Activated CD8-positive, alpha-beta T cell treated with anti-CD3 and anti-CD28 coated beads, Interleukin-2, amount 10 ng/mL, durations not matched to agents 7 days and 5 days (primary cell): ENCODE measurements at regions not wholly inside any gene's neighbourhood (a gene's known extent, or its start where the extent isn't known, plus 50 kb on each side); places are given as distances from the start of the nearest gene placed in this dataset.

ENCODE experiments used
- ATAC-seq: fragments of 150-1000 bp; cut with Tn5 transposase; one replicate; pipeline ENCODE4 v1.10.0; 2021; ENCODE audit warnings: moderate library complexity
- CTCF ChIA-PET: fragments of 350-600 bp; sonication (Branson Sonifier 250); formaldehyde crosslinking; loops from one replicate; lab custom pipeline; 2021; ENCODE audit warnings: antibody characterized with exemption; lab: Charles Lee
- POLR2A ChIA-PET: fragments of 350-600 bp; sonication (Branson Sonifier 250); formaldehyde crosslinking; loops from one replicate; lab custom pipeline; 2021; ENCODE audit warnings: antibody characterized with exemption; lab: Charles Lee
- DNase-seq: peaks from one replicate; pipeline ENCODE4 v3.0.0-alpha.2; 2020
- H3K27ac Mint-ChIP-seq: one replicate; pipeline ENCODE4 v1.8.0; 2021; ENCODE audit warnings: mild to moderate bottlenecking, mixed read lengths
- H3K27me3 Mint-ChIP-seq: one replicate; pipeline ENCODE4 v1.8.0; 2021; ENCODE audit warnings: low read depth, mixed read lengths
- H3K36me3 Mint-ChIP-seq: one replicate; pipeline ENCODE4 v1.8.0; 2021; ENCODE audit warnings: low read depth, mixed read lengths
- H3K4me1 Mint-ChIP-seq: one replicate; pipeline ENCODE4 v1.8.0; 2021; ENCODE audit warnings: low read depth, mixed read lengths
- H3K4me3 Mint-ChIP-seq: one replicate; pipeline ENCODE4 v1.8.0; 2021; ENCODE audit warnings: mild to moderate bottlenecking, mixed read lengths
- H3K9me3 Mint-ChIP-seq: one replicate; pipeline ENCODE4 v1.8.0; 2022; ENCODE audit warnings: mixed read lengths; ENCODE audit not compliant: insufficient read depth

- no peaks in the 10 kb centered on the region for H3K9me3 Mint-ChIP-seq
- H3K4me1 Mint-ChIP-seq: peaks cover 7% of the 10 kb centered on the region
- no peak overlapping the region for H3K4me3 Mint-ChIP-seq
- CTCF ChIA-PET: no interaction called here
- ATAC-seq: no peak
- H3K27ac Mint-ChIP-seq: no peak overlapping the region
- H3K36me3 Mint-ChIP-seq: no peaks in the 10 kb centered on the region
- POLR2A ChIA-PET: no interaction called here
- DNase-seq: no peak
- peaks cover 3% of the 10 kb centered on the region for H3K27me3 Mint-ChIP-seq
These were observed 174.0 kb downstream of the HMHB1 start for GRCh38 chr5:143985832-143986515.

DNA sequence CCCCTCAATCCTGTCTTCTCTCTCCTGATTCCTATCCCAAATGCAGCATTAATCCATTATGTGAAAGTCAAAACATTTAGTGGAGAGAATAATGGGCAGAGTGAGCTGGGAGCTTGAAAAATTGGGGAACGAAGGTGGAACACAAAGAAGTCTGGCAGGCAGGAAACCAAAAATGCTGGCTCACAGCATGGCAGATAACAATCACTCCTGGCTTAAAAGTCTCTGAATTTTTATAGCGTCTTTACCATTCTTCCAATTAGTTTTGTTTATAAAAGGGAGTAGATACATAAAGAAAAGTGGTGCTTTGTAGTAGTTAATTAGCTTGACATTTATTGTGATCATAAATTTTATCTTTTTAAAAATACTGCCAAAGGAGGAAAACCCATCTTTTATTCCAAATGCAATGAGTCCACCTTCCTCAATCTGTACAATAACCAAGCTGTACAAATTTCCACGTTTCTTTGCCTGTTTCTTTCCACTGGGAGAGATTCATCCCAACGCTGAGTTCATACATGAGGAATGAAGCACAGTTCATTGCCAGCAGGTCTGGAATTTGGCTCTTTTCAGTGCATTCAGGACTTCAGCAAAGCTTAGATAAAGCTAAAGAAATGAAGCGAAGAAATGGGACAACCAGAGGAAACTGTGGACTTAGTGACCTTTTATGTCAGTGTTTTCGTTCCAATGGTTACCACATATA, 174.7 kb downstream of the HMHB1 start:
- Mint-ChIP-seq H3K9me3 (no peaks in the 10 kb centered on the region), H3K4me3 (no peak overlapping the region), H3K27me3 (peaks cover 3% of the 10 kb centered on the region), H3K36me3 (no peaks in the 10 kb centered on the region), H3K27ac (no peak overlapping the region), H3K4me1 (peaks cover 7% of the 10 kb centered on the region)
- no peak for DNase-seq
- ChIA-PET POLR2A (no interaction called here), CTCF (no interaction called here)
- ATAC-seq: no peak

- ChIA-PET CTCF (interaction anchor here (0.8 kb wide), 1 partner anchor 203 kb away, joined by 3 read pairs; no protein-coding TSS in a partner anchor), POLR2A (no interaction called here)
- ATAC-seq: no peak
- no peaks in the 10 kb centered on the region for H3K9me3 Mint-ChIP-seq
- no peaks in the 10 kb centered on the region for H3K36me3 Mint-ChIP-seq
- H3K4me1 Mint-ChIP-seq: peaks cover 7% of the 10 kb centered on the region
- no peak for DNase-seq
- no peak overlapping the region for H3K4me3 Mint-ChIP-seq
- H3K27me3 Mint-ChIP-seq: peaks cover 3% of the 10 kb centered on the region
- H3K27ac Mint-ChIP-seq: no peak overlapping the region
These were observed 175.3 kb downstream of the HMHB1 start for GRCh38 chr5:143987264-143987663.

- Mint-ChIP-seq H3K4me3 (no peak overlapping the region), H3K27me3 (peaks cover 3% of the 10 kb centered on the region), H3K27ac (no peak overlapping the region), H3K4me1 (peaks cover 7% of the 10 kb centered on the region), H3K9me3 (no peaks in the 10 kb centered on the region), H3K36me3 (no peaks in the 10 kb centered on the region)
- CTCF ChIA-PET: interaction anchor here (0.8 kb wide), 1 partner anchor 202 kb away, joined by 3 read pairs; no protein-coding TSS in a partner anchor
- DNase-seq (no peak), ATAC-seq (no peak)
- POLR2A ChIA-PET: no interaction called here
These were observed 176.0 kb downstream of the HMHB1 start for GRCh38 chr5:143987751-143988560.

- Mint-ChIP-seq H3K27me3 (no peaks in the 10 kb centered on the region), H3K27ac (no peak overlapping the region), H3K4me1 (peaks cover 6% of the 10 kb centered on the region), H3K36me3 (no peaks in the 10 kb centered on the region), H3K4me3 (no peak overlapping the region), H3K9me3 (no peaks in the 10 kb centered on the region)
- no peak for DNase-seq
- ChIA-PET CTCF (no interaction called here), POLR2A (no interaction called here)
- no peak for ATAC-seq
These were observed 178.0 kb downstream of the YIPF5 start for GRCh38 chr5:143992496-143992895.

DNA sequence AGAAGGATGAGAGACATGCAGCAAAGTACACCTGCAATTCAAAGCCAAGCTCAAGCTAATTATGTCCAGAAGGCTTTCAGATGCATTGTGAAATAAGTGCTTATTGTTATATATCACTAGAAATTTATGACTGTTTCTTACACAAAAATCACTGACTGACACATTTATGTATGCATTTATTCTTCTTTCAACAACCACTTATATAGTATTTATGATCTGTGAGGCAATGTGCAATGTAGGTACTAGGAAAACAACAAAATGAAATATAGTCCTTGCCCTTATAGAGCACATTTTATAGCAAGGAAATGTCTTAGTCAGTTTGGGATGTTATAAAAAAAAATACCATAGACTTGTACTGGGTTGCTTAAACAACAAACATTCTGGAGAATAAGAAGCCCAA, 167.6 kb downstream of the YIPF5 start:
- Mint-ChIP-seq H3K36me3 (no peaks in the 10 kb centered on the region), H3K4me3 (no peak overlapping the region), H3K27me3 (peaks cover 2% of the 10 kb centered on the region), H3K4me1 (no peaks in the 10 kb centered on the region), H3K27ac (no peak overlapping the region), H3K9me3 (no peaks in the 10 kb centered on the region)
- ATAC-seq: no peak
- ChIA-PET CTCF (no interaction called here), POLR2A (interaction anchor here (0.7 kb wide), 1 partner anchor 191 kb away, joined by 3 read pairs; no protein-coding TSS in a partner anchor)
- DNase-seq: no peak

- Mint-ChIP-seq H3K9me3 (no peaks in the 10 kb centered on the region), H3K36me3 (no peaks in the 10 kb centered on the region), H3K27ac (no peak overlapping the region), H3K27me3 (peaks cover 2% of the 10 kb centered on the region), H3K4me1 (no peaks in the 10 kb centered on the region), H3K4me3 (no peak overlapping the region)
- ATAC-seq (no peak), DNase-seq (no peak)
- ChIA-PET POLR2A (interaction anchor here (0.6 to 0.7 kb wide), 2 partner anchors 190 to 458 kb away, joined by 3 read pairs; no protein-coding TSS in a partner anchor), CTCF (no interaction called here)
These were observed 166.8 kb downstream of the YIPF5 start for GRCh38 chr5:144003636-144004035.

- Mint-ChIP-seq H3K27ac (no peak overlapping the region), H3K27me3 (peaks cover 2% of the 10 kb centered on the region), H3K9me3 (no peaks in the 10 kb centered on the region), H3K4me1 (no peaks in the 10 kb centered on the region), H3K4me3 (no peak overlapping the region), H3K36me3 (no peaks in the 10 kb centered on the region)
- CTCF ChIA-PET: no interaction called here
- POLR2A ChIA-PET: no interaction called here
- ATAC-seq (no peak), DNase-seq (no peak)
These were observed 166.3 kb downstream of the YIPF5 start for GRCh38 chr5:144004146-144004545.

- POLR2A ChIA-PET: no interaction called here
- DNase-seq: no peak
- peaks cover 2% of the 10 kb centered on the region for H3K27me3 Mint-ChIP-seq
- CTCF ChIA-PET: no interaction called here
- no peaks in the 10 kb centered on the region for H3K4me1 Mint-ChIP-seq
- no peak overlapping the region for H3K27ac Mint-ChIP-seq
- H3K36me3 Mint-ChIP-seq: no peaks in the 10 kb centered on the region
- ATAC-seq: no peak
- H3K9me3 Mint-ChIP-seq: no peaks in the 10 kb centered on the region
- H3K4me3 Mint-ChIP-seq: no peak overlapping the region
These were observed 165.7 kb downstream of the YIPF5 start for GRCh38 chr5:144004751-144005150.

DNA sequence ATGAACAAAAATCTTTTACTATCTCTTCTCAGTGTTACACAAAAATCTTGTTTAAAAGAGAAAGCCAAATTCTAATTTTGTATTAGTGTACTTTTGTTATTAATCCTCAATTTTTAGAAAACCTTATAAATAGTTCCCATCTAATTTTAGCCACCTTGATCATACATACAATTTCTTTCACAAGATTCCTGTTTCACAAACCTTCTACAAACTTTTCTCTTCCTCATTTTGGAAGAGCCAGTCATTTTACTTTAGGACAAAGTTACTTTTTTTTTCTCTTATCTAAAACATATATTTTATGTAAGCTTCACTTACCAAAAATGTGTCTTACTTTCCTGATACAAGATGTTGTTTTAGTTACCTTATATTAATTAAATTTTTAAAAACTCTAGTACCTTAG, 161.3 kb downstream of the YIPF5 start:
- CTCF ChIA-PET: no interaction called here
- Mint-ChIP-seq H3K4me1 (no peaks in the 10 kb centered on the region), H3K9me3 (peaks cover 8% of the 10 kb centered on the region), H3K27ac (no peak overlapping the region), H3K27me3 (peaks cover 2% of the 10 kb centered on the region), H3K4me3 (no peak overlapping the region), H3K36me3 (no peaks in the 10 kb centered on the region)
- ATAC-seq (no peak), DNase-seq (no peak)
- POLR2A ChIA-PET: no interaction called here

GRCh38 chr5:144011388-144011787, 159.1 kb downstream of the YIPF5 start:
- Mint-ChIP-seq H3K27ac (no peak overlapping the region), H3K4me3 (no peak overlapping the region), H3K9me3 (peaks cover 8% of the 10 kb centered on the region), H3K36me3 (no peaks in the 10 kb centered on the region), H3K4me1 (no peaks in the 10 kb centered on the region), H3K27me3 (no peaks in the 10 kb centered on the region)
- no peak for ATAC-seq
- no peak for DNase-seq
- ChIA-PET CTCF (no interaction called here), POLR2A (no interaction called here)

GRCh38 chr5:144013816-144014215, 156.6 kb downstream of the YIPF5 start:
- ATAC-seq (no peak), DNase-seq (no peak)
- peaks cover 8% of the 10 kb centered on the region for H3K9me3 Mint-ChIP-seq
- no peak overlapping the region for H3K27ac Mint-ChIP-seq
- no peaks in the 10 kb centered on the region for H3K36me3 Mint-ChIP-seq
- no peak overlapping the region for H3K4me3 Mint-ChIP-seq
- no peaks in the 10 kb centered on the region for H3K27me3 Mint-ChIP-seq
- H3K4me1 Mint-ChIP-seq: no peaks in the 10 kb centered on the region
- POLR2A ChIA-PET: no interaction called here
- CTCF ChIA-PET: no interaction called here
